ENCODE measurements at regions not wholly inside any gene's neighbourhood (a gene's known extent, or its start where the extent isn't known, plus 50 kb on each side); places are given as distances from the start of the nearest gene placed in this dataset.

- intact Hi-C loops (cut with DNase I; ENCODE audit: low total_unique reads) = no loop called here
- DNase-seq (ENCODE audit: low spot score in 2 of 2) = no peak
- no peak overlapping the region for H3K4me3 ChIP-seq (ENCODE audit: low read depth, poor library complexity, severe bottlenecking)
- WGBS, 2 donors = 75 to 77% methylated on average over 2 of the region's 2 CpGs
- TF ChIP-seq POLR2A (IDR thresholded peaks at IDR 0.05) (no peak), CTCF (IDR thresholded peaks at IDR 0.05) (no peak)
These were observed 830.9 kb upstream of the AGA start for GRCh38 chr4:178273168-178273567.

- intact Hi-C loops (cut with DNase I; ENCODE audit: low total_unique reads) = no loop called here
- no peak overlapping the region for H3K4me3 ChIP-seq (ENCODE audit: low read depth, poor library complexity, severe bottlenecking)
- TF ChIP-seq POLR2A (IDR thresholded peaks at IDR 0.05) (no peak), CTCF (IDR thresholded peaks at IDR 0.05) (no peak)
- WGBS, 2 donors = 70 to 72% methylated on average over 5 of the region's 5 CpGs
- no peak for DNase-seq (ENCODE audit: low spot score in 2 of 2)
These were observed 833.6 kb upstream of the AGA start for GRCh38 chr4:178275671-178276360.

- TF ChIP-seq POLR2A (IDR thresholded peaks at IDR 0.05) = no peak
- no peak for TF ChIP-seq CTCF (IDR thresholded peaks at IDR 0.05)
- no peak overlapping the region for H3K4me3 ChIP-seq (ENCODE audit: low read depth, poor library complexity, severe bottlenecking)
- no peak for DNase-seq (ENCODE audit: low spot score in 2 of 2)
- 49 to 60% methylated on average over 4 of the region's 4 CpGs for WGBS, 2 donors
- intact Hi-C loops (cut with DNase I; ENCODE audit: low total_unique reads) = no loop called here
These were observed 838.1 kb upstream of the AGA start for GRCh38 chr4:178280362-178280761.

- TF ChIP-seq POLR2A (IDR thresholded peaks at IDR 0.05) (no peak), CTCF (IDR thresholded peaks at IDR 0.05) (no peak)
- intact Hi-C loops (cut with DNase I; ENCODE audit: low total_unique reads) = no loop called here
- H3K4me3 ChIP-seq (ENCODE audit: low read depth, poor library complexity, severe bottlenecking) = no peak overlapping the region
- no peak for DNase-seq (ENCODE audit: low spot score in 2 of 2)
These were observed 846.2 kb upstream of the AGA start for GRCh38 chr4:178288462-178288861.

- DNase-seq (ENCODE audit: low spot score in 2 of 2) = no peak
- WGBS, 2 donors = 76 to 78% methylated on average over 6 of the region's 6 CpGs
- intact Hi-C loops (cut with DNase I; ENCODE audit: low total_unique reads) = no loop called here
- no peak overlapping the region for H3K4me3 ChIP-seq (ENCODE audit: low read depth, poor library complexity, severe bottlenecking)
- TF ChIP-seq POLR2A (IDR thresholded peaks at IDR 0.05) = no peak
- TF ChIP-seq CTCF (IDR thresholded peaks at IDR 0.05) = no peak
These were observed 851.4 kb upstream of the AGA start for GRCh38 chr4:178293601-178294000.

- peak overlapping the region; percentile 6 for H3K4me3 ChIP-seq (ENCODE audit: low read depth, poor library complexity, severe bottlenecking)
- TF ChIP-seq POLR2A (IDR thresholded peaks at IDR 0.05) = no peak
- no peak for TF ChIP-seq CTCF (IDR thresholded peaks at IDR 0.05)
- WGBS, 2 donors = 93 to 100% methylated on average over 1 of the region's 1 CpG
- intact Hi-C loops (cut with DNase I; ENCODE audit: low total_unique reads) = no loop called here
- DNase-seq (ENCODE audit: low spot score in 2 of 2) = no peak
These were observed 854.4 kb upstream of the AGA start for GRCh38 chr4:178296669-178297068.
